ENCODE measurements at regions not wholly inside any gene's neighbourhood (a gene's known extent, or its start where the extent isn't known, plus 50 kb on each side); places are given as distances from the start of the nearest gene placed in this dataset.

DNA sequence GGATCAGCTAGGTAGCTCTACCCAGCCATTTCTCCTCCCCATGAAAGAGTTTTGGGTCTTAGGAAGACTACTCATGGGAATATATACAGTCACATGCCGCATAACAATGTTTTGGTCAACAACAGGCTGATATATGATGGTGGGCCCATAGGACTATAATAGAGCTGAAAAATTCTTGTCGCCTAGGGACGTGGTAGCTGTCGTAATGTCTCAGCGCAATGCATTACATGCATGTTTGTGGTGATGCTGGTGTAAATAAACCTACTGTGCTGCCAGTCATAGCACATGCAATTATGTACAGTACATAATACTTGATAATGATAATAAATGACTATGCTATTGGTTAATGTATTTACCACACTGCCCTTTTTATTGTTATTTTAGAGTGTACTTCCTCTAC is 78.2 kb upstream of the DLX6 start:
- no peak for DNase-seq (ENCODE audit: low spot score)
- in situ Hi-C loops (cut with MboI; ENCODE audit: low sequenced_read_pairs, unreplicated experiment), result no loop called here
- TF ChIP-seq, protein P1, sequence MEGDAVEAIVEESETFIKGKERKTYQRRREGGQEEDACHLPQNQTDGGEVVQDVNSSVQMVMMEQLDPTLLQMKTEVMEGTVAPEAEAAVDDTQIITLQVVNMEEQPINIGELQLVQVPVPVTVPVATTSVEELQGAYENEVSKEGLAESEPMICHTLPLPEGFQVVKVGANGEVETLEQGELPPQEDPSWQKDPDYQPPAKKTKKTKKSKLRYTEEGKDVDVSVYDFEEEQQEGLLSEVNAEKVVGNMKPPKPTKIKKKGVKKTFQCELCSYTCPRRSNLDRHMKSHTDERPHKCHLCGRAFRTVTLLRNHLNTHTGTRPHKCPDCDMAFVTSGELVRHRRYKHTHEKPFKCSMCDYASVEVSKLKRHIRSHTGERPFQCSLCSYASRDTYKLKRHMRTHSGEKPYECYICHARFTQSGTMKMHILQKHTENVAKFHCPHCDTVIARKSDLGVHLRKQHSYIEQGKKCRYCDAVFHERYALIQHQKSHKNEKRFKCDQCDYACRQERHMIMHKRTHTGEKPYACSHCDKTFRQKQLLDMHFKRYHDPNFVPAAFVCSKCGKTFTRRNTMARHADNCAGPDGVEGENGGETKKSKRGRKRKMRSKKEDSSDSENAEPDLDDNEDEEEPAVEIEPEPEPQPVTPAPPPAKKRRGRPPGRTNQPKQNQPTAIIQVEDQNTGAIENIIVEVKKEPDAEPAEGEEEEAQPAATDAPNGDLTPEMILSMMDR (IDR thresholded peaks at IDR 0.05; ENCODE audit: borderline replicate concordance, control extremely low read depth, extremely low read depth, insufficient read depth, missing control alignments), result no peak

DNA sequence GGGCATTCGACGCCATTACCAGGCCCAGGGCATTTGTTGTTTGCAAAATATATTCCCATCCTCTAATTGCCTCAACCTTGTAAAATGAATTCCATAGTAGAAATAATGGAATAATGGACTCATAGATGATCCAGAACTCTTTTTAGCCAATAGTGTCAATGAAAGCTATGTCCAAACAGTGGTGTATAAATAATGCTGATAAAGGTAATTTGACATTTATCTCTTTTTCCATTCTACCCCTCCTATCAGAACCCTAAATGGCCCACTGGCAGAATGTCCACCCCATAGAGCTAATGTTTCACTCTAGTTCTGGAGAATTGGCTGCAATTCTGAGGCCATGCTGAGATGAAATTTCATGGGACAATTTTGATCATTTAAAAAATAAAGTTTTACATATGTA is 76.4 kb upstream of the DLX6 start:
- no peak for DNase-seq (ENCODE audit: low spot score)
- TF ChIP-seq, protein P1 (IDR thresholded peaks at IDR 0.05; ENCODE audit: borderline replicate concordance, control extremely low read depth, extremely low read depth, insufficient read depth, missing control alignments), result no peak
- in situ Hi-C loops (cut with MboI; ENCODE audit: low sequenced_read_pairs, unreplicated experiment), result no loop called here

DNA sequence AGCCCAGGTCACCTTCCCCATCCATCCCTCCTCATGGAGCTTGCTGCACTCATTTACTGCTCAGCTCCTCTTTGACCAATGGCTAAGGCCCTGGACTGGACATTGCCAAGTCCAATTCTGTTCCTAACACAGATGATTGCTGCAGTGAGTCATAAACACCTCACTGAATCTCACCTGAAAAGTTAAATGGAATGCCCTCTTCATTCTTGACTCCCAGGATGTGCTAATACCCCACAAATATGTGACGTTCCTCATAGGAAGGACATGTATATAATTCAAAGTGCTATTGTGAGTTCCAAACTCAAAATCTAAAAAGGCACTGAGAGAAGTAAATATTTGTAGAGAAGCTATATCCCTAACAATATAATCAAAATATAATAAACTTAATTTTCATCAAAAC is 73.5 kb upstream of the DLX6 start:
- in situ Hi-C loops (cut with MboI; ENCODE audit: low sequenced_read_pairs, unreplicated experiment), result no loop called here
- no peak for DNase-seq (ENCODE audit: low spot score)
- TF ChIP-seq, protein P1 (IDR thresholded peaks at IDR 0.05; ENCODE audit: borderline replicate concordance, control extremely low read depth, extremely low read depth, insufficient read depth, missing control alignments), result no peak

DNA sequence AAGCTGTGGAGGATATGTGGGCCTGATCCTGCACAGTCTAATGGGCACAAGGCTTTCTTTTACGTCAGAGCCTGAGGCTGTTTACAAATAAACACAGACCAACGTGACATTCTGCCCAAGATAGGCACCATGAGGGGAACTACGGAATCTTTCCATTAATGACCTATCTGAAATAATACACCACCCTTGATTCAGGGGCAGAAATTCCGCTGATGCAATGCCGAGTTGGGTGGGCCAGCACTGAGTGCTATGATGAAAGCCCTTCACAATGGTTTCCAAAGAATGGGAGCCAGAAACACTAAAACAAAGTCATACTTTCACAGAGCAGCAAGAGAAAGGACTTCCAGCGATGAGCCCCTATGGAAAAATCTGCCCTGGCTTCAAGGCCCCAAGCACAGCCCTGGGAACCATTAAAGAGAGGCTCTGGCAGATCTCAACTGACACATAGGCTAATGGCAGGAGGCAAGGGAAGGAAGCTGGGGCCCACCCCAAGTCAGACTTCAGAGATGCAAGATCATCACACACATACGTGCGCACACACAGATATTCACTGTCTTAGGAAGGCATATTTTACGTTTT is 72.2 kb upstream of the DLX6 start:
- in situ Hi-C loops (cut with MboI; ENCODE audit: low sequenced_read_pairs, unreplicated experiment), result no loop called here
- DNase-seq (ENCODE audit: low spot score), result no peak
- TF ChIP-seq, protein P1 (IDR thresholded peaks at IDR 0.05; ENCODE audit: borderline replicate concordance, control extremely low read depth, extremely low read depth, insufficient read depth, missing control alignments), result no peak

DNA sequence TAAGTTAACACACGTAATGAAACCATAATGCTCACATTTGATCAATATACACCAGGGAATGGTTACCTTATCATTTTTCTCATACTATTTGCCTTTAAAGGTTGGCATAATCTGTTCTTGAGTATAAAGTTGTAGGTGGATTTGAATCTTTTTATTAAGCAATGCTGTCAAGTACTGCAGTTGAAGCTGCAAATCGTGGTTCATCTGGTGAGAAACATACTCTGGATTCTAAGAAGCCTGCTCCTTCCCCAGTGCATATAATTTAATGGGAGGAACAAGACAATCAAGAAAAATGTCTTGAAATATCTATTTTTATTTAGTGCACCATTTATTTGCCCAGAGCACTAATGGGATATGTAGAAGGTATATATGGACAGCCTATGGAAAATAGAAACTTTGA is 68.7 kb upstream of the DLX6 start:
- TF ChIP-seq, protein P1 (IDR thresholded peaks at IDR 0.05; ENCODE audit: borderline replicate concordance, control extremely low read depth, extremely low read depth, insufficient read depth, missing control alignments), result no peak
- DNase-seq (ENCODE audit: low spot score), result no peak
- in situ Hi-C loops (cut with MboI; ENCODE audit: low sequenced_read_pairs, unreplicated experiment), result no loop called here

DNA sequence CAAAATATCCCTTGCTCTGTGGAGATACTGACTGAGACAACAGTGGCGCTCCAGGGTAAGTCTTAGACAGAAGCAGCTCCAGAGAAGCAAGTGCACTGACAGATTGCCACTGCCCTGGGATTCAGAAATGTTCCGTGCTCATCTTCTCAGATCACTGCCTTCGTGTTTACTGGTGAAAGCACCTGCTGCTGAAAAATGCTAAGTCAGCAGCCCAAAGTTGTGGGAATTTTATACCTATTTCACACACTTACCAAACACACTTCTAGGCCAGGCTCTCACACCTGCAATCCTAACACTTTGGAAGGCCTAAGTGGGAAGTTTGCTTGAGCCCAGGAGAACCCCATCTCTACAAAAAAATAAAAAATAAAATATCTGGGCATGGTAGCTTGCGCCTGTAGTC is 63.2 kb upstream of the DLX6 start:
- in situ Hi-C loops (cut with MboI; ENCODE audit: low sequenced_read_pairs, unreplicated experiment), result no loop called here
- TF ChIP-seq, protein P1 (IDR thresholded peaks at IDR 0.05; ENCODE audit: borderline replicate concordance, control extremely low read depth, extremely low read depth, insufficient read depth, missing control alignments), result no peak
- DNase-seq (ENCODE audit: low spot score), result no peak

DNA sequence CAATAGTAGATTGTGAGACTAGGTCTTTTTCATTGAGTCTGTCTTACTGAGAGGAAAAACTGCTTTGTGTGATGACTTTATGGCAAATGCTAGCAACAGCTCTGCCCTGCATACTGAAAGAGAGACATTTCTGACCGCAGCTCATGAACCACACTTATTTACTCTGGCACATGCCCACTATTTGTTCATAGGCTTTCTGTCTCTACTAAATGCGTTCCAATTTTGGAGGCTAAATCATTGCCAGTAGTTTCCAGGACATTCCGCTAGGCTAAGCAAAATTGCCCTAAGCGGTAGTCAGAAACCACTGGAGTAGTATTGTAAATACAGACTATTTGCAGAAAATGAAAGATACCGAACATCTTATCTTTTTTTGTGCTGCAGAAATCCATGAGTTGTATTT is 55.6 kb upstream of the DLX6 start:
- in situ Hi-C loops (cut with MboI; ENCODE audit: low sequenced_read_pairs, unreplicated experiment), result no loop called here
- TF ChIP-seq, protein P1 (IDR thresholded peaks at IDR 0.05; ENCODE audit: borderline replicate concordance, control extremely low read depth, extremely low read depth, insufficient read depth, missing control alignments), result no peak
- no peak for DNase-seq (ENCODE audit: low spot score)
